HL-60 (cell line): ENCODE measurements at regions not wholly inside any gene's neighbourhood (a gene's known extent, or its start where the extent isn't known, plus 50 kb on each side); places are given as distances from the start of the nearest gene placed in this dataset.

Source experiments
- DNase-seq, 2 experiments: peaks; one replicate each; pipeline ENCODE4 v3.0.0-alpha.2; 2010 to 2020; ENCODE audit warnings: low read depth in 1 of 2, low spot score in 1 of 2
- H3K27ac ChIP-seq: fragments of 250-450 bp; sonication (Bioruptor Pico); replicated peaks from 2 replicates; pipeline ENCODE4 v1.5.1; 2020; ENCODE audit warnings: mild to moderate bottlenecking, moderate library complexity
- H3K27me3 ChIP-seq: fragments of 250-450 bp; sonication (Bioruptor Pico); 2 replicates; pipeline ENCODE4 v1.5.1; 2021; ENCODE audit warnings: mild to moderate bottlenecking, moderate library complexity; ENCODE audit not compliant: insufficient read depth, poor library complexity, severe bottlenecking
- H3K4me3 ChIP-seq: replicated peaks from 2 replicates; pipeline ENCODE4 v1.5.1; 2011; ENCODE audit warnings: mild to moderate bottlenecking, control low read depth, low read length; ENCODE audit not compliant: insufficient read depth
- GABPA ChIP-seq: IDR thresholded peaks from 2 replicates; pipeline ENCODE4 v1.6.1; 2012; ENCODE audit warnings: low read depth
- POLR2AphosphoS5 ChIP-seq: IDR thresholded peaks from 2 replicates; pipeline ENCODE4 v1.6.1; 2012; ENCODE audit warnings: low read depth
- SPI1 ChIP-seq: IDR thresholded peaks from 2 replicates; pipeline ENCODE4 v1.6.1; 2012; ENCODE audit warnings: low read depth, mild to moderate bottlenecking, borderline replicate concordance
- TF ChIP-seq, protein P1 (sequence below): IDR thresholded peaks from 2 replicates; pipeline ENCODE4 v1.6.1; 2012; ENCODE audit warnings: low read depth; ENCODE audit not compliant: insufficient replicate concordance
- TF ChIP-seq, protein P2 (sequence below): IDR thresholded peaks from one replicate; pipeline ENCODE4 v1.5.1; 2011; ENCODE audit warnings: low read length, control low read depth, inconsistent platforms; ENCODE audit not compliant: insufficient read depth

DNA sequence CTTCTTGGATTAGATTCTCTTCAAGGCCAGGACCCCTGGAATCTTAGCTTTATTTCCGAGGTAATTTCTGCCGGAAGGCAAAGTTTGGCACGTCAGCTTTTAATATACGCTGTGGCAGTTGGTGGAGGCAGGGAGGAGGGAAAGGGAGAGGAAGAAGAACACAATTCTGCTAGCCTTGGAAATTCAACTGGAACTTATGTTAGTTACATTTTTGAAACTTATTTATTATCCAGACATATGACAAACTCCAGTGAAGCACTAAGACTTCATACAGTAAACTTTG is 100.1 kb upstream of the TSC22D2 start:
- Histone ChIP-seq H3K27ac (no peak overlapping the region), H3K4me3 (no peak overlapping the region), H3K27me3 (peaks cover 2% of the 10 kb centered on the region)
- DNase-seq = no peak
- TF ChIP-seq POLR2AphosphoS5 = no peak
- TF ChIP-seq GABPA = no peak
- TF ChIP-seq, protein P1, sequence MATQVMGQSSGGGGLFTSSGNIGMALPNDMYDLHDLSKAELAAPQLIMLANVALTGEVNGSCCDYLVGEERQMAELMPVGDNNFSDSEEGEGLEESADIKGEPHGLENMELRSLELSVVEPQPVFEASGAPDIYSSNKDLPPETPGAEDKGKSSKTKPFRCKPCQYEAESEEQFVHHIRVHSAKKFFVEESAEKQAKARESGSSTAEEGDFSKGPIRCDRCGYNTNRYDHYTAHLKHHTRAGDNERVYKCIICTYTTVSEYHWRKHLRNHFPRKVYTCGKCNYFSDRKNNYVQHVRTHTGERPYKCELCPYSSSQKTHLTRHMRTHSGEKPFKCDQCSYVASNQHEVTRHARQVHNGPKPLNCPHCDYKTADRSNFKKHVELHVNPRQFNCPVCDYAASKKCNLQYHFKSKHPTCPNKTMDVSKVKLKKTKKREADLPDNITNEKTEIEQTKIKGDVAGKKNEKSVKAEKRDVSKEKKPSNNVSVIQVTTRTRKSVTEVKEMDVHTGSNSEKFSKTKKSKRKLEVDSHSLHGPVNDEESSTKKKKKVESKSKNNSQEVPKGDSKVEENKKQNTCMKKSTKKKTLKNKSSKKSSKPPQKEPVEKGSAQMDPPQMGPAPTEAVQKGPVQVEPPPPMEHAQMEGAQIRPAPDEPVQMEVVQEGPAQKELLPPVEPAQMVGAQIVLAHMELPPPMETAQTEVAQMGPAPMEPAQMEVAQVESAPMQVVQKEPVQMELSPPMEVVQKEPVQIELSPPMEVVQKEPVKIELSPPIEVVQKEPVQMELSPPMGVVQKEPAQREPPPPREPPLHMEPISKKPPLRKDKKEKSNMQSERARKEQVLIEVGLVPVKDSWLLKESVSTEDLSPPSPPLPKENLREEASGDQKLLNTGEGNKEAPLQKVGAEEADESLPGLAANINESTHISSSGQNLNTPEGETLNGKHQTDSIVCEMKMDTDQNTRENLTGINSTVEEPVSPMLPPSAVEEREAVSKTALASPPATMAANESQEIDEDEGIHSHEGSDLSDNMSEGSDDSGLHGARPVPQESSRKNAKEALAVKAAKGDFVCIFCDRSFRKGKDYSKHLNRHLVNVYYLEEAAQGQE = no peak
- TF ChIP-seq SPI1 = no peak

DNA sequence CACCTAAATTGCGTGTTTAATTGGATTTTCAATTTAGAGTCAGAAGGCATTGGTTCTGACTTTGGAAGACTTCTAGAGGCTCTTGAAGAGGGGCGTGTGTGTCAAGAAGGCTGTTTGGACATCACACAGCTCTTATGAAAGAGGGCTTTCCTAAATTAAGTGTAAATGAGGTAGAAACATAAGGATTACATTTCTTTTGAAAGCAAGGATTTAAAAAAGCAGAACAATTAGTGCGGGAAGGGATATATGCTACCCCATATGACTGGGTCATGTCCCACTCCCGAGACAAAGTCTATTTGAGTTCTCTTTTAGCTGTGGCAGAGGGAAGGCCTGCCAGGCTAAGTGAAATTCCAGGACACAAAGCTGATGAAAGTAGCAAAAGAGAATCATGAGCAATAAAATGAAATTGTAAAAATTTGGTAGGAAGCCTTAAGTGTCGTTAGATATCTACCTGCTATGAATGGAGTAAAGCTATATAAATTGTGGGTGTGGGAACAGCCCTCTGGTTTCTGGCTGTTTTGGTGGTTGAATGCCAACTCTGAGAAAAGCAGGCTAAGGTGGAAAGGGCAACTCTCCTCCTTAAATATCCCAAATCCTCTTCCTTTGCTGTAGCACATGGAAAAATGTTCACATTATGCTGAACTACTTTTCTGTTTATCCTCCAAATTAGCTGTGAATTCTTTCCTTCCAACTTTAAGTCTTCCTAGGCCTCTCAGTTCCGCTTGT is 100.6 kb upstream of the TSC22D2 start:
- no peak for DNase-seq
- Histone ChIP-seq H3K4me3 (no peak overlapping the region), H3K27ac (no peak overlapping the region), H3K27me3 (peaks cover 2% of the 10 kb centered on the region)
- TF ChIP-seq, protein P1 = no peak
- TF ChIP-seq, protein P2, sequence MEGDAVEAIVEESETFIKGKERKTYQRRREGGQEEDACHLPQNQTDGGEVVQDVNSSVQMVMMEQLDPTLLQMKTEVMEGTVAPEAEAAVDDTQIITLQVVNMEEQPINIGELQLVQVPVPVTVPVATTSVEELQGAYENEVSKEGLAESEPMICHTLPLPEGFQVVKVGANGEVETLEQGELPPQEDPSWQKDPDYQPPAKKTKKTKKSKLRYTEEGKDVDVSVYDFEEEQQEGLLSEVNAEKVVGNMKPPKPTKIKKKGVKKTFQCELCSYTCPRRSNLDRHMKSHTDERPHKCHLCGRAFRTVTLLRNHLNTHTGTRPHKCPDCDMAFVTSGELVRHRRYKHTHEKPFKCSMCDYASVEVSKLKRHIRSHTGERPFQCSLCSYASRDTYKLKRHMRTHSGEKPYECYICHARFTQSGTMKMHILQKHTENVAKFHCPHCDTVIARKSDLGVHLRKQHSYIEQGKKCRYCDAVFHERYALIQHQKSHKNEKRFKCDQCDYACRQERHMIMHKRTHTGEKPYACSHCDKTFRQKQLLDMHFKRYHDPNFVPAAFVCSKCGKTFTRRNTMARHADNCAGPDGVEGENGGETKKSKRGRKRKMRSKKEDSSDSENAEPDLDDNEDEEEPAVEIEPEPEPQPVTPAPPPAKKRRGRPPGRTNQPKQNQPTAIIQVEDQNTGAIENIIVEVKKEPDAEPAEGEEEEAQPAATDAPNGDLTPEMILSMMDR = no peak
- TF ChIP-seq POLR2AphosphoS5 (no peak), GABPA (no peak), SPI1 (no peak)

DNA sequence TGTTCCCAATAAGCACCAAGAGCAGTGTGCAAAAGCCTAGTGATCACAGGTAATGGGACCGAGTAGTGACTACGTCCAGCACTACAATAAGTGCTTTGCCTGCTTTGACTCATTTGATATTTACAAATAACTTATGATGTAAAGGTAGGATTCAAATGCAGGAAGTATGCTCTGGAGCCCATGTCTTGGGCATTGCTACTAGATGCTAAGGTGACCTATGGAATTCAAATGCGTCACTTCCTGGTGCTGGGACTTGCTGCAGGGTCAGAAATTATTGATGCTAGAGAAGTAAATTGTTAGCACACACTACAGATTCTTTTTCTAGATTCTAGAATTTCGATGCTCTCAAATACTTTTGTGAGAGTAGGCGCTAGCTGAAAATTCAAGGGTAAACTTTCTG is 101.2 kb upstream of the TSC22D2 start:
- no peak overlapping the region for H3K27ac ChIP-seq

DNA sequence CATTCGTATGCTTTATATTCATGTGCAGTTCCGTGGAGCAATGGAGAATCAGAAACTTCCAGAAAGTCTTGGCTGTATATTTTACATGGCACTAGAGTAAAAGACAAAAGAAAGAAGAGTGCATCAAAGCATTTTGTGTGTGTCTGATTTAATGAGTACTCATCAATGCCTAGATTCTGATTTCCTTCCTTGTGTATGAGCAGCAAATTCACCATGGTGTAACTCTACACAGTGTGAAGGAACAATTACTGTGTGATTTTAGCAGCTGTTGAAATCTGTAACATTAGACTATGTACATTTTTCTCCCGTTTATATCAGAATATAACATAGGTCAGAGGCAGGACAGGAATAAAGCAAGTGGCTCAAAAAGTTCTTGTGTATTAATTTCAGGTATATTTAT is 102.0 kb upstream of the TSC22D2 start:
- Histone ChIP-seq H3K4me3 (no peak overlapping the region), H3K27ac (no peak overlapping the region), H3K27me3 (peaks cover 5% of the 10 kb centered on the region)
- TF ChIP-seq, protein P2 = no peak
- TF ChIP-seq, protein P1 = no peak
- TF ChIP-seq POLR2AphosphoS5 = no peak
- TF ChIP-seq GABPA = no peak
- TF ChIP-seq SPI1 = no peak
- no peak for DNase-seq

More for the DNA sequence above, 101.2 kb upstream of the TSC22D2 start:
- peaks cover 2% of the 10 kb centered on the region for H3K27me3 ChIP-seq
- no peak for DNase-seq
- H3K4me3 ChIP-seq = no peak overlapping the region
- TF ChIP-seq POLR2AphosphoS5 = no peak
